DMS 273 (cell line): ENCODE measurements at regions not wholly inside any gene's neighbourhood (a gene's known extent, or its start where the extent isn't known, plus 50 kb on each side); places are given as distances from the start of the nearest gene placed in this dataset.
"Not testable (repeated sequence)": the region's sequence is repeated elsewhere in the genome, so short reads cannot be mapped to it uniquely, and the experiment has no call there.

ENCODE experiments used
- DNase-seq: peaks from one replicate; lab custom pipeline; 2025; ENCODE audit not compliant: unreplicated experiment; lab: John Stamatoyannopoulos, UW

DNA sequence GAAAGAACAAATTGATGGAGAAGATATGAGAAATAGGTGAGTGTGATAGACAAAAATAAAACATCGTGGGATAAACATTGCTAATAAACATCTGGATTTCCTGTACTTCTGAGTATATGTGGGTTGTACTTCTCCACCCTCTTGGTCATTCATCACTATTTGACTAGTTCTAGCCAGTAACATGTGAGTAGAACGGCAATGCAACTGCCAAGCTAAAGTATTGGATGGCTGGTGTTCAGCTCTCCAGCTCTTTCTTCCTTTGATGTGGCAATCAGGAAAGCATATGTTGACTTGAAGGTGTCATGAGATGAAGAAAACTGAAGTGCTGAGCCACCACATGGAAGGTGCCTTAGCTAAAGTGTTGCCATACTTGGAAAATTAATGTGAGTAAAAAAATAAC lies 144.9 kb downstream of the SCG2 start:
- no peak for DNase-seq

GRCh38 chr2:223459328-223459939 lies 142.7 kb downstream of the SCG2 start:
- peak; percentile 67 for DNase-seq

DNA sequence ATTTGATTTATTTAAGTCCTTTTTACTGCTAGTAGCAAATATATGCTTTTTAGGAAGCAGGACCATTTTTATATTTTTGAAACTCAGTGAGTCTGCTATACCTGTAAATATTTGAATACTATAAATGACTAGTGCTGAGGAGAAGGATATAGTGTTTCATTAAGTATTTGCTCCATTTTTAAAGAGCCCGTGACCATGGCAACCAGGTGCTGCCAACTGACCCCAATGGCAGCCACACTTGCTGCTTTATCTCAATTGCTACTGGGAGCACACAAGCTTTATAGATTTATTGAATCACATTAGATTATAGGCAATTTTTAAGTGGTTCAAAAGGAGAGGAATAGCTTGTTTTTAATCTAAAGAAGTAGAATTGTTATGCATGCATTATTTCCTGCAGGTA lies 142.0 kb downstream of the SCG2 start:
- DNase-seq = no peak

GRCh38 chr2:223460774-223461211 lies 141.4 kb downstream of the SCG2 start:
- peak; percentile 12 for DNase-seq

DNA sequence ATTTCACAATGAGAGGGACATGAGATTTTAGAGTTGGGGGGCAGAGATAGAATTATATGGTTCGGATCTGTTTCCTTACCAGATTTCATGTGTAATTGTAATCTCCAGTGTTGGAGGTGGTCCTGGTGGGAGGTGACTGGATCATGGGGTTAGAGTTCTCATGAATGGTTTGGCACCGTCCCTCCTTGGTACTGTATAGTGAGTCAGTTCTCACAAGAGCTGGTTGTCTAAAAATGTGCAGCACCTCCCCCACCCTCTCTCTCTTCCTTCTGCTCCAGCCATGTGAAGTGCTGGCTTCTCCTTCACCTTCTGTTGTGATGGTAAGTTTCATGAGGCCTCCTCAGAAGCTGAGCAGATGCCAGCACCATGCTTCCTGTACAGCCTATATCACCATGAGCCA lies 138.1 kb downstream of the SCG2 start:
- DNase-seq = no peak

- DNase-seq = peak; percentile 12
Measured at GRCh38 chr2:223465793-223466192, 136.4 kb downstream of the SCG2 start.

DNA sequence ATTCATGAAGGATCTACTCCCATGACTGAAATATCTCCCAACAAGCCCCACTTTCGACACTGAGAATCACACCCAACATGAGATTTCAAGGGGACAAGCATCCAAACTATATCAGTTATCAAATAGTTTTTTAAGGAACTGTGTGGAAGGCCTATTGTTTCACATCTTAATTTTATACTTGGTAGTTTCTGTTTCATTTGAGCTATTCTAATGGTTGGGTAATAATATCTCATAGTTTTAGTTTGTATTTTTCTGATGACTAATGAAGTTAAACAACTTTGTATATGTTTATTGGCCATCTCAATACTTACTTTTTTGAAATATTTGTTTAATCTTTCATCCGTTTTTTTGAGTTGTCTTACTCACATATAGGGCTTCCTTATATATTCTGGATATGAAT lies 135.0 kb downstream of the SCG2 start:
- DNase-seq = no peak

- DNase-seq = no peak
Measured at GRCh38 chr2:223469270-223470046, 132.7 kb downstream of the SCG2 start.

DNA sequence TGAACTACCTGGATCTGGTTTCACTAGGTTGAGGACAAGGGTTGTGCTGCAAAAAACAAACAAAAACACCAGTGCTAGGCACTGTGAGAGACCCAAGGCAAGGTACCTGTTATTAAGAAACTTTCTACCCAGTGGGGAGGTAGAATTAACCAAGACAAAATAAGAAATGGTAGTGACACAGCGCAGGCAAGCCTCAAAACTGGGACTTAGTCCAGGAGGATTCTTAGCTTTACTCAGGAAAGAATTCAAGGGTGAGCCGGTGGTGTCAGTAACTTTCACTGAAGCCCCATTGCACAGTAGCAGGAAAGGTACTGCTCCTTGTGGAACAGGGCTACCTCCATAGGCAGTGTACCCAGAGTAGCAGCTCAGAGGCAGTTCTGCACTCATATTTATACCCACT lies 131.6 kb downstream of the SCG2 start:
- DNase-seq = no peak

- DNase-seq = no peak
Measured at GRCh38 chr2:223472771-223473170, 129.4 kb downstream of the SCG2 start.

DNA sequence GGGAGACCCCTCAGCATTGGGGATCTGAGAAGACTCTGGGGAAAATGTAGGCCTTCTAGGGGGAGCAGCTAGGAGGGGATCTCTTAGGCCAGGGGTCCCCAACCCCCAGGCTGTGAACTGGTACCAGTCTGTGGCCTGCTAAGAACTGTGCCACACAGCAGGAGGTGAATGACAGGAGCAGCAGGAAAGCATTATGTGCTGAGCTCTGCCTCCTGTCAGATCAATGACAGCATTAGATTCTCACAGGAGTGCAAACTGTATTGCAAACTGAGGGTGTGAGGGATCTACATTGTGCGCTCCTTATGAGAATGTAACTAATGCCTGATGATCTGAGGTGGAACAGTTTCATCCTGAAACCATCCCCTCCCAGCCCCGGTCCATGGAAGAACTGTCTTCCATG lies 127.3 kb downstream of the SCG2 start:
- no peak for DNase-seq

GRCh38 chr2:223475901-223476300 lies 126.3 kb downstream of the SCG2 start:
- DNase-seq = peak; percentile 2

- DNase-seq = peak; percentile 3
Measured at GRCh38 chr2:223477318-223477717, 124.8 kb downstream of the SCG2 start.

DNA sequence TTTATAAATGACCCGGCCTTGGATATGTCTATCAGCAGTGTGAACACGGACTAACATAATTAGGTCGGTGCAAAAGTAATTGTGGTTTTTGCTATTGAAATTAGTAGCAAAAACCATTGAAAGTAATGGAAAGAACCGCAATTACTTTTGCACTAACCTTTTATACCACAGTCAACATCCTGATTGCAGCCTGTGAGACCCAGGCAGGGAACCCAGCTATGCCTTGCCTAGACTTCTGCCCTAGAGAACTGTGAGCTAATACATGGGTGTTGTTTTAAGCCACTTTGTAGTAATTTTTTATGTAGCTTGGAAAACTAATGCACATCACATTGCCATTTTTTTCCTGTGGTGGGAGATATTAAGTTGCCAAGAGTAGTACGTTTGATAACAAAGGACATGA lies 120.7 kb downstream of the SCG2 start:
- DNase-seq = no peak

DNA sequence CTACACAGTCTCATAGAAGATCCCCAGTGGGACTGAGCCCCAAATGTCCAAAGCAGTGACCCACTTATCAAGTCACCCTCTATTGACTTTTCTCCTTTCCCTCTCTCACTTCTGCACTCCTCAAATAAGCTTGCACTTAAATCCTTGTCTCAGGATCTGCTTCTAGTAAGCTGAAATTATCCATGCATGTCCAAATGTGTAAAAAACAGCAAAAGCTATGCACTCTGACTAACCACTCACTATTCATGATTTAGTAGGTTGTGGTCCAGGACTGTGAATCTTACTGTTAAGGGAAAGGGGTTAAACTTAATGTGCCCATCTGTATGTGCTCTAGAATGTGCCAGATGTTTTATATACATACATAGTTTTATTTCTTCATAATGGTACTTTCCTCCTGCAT lies 115.4 kb downstream of the SCG2 start:
- DNase-seq = no peak

DNA sequence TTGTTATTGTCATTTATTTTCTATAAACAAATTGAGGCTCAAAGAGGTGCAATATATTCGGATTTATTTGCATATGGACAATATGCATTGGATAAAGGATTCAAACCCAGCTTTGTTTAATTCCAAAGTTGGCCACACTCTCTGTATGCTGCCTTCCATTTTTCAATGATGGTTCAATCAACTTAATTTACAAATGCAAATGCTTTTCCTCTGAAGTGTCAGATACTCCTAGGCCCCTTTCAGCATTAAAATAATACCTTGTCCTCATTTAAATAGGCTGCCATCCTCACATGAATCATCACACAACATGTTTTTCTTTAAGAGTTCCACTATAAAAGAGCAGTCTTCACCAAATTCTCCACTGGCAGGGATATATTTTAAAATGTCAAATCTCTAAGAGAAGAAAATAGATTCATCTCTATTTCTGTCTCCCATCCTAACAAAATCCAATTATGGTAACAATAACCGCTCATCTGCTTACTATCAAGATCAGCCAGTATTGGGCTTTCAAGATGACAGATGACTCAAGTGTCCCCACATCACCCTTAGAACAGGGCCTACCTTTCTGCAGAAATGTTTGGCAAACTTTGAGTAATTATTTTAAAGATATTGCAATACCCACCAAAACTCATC lies 114.8 kb downstream of the SCG2 start:
- DNase-seq = no peak

DNA sequence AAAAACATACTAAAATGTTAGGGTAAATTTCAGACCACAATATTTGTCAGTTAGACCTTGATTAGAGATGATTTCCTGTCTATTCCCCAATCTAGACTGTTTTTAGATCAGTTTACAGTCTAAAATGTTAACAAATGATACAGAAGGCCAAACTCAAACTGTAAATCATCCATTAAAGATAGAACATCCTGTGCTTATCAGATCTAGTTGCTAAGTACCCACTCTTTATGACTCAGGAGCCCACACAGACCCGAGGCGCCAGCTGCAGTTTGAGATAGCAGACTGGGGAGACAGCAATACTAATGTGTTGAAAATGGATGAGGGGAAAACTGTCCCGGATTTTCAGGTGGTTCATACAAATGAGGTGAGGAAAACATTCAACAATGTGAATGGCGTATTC lies 113.3 kb downstream of the SCG2 start:
- peak; percentile 62 for DNase-seq

DNA sequence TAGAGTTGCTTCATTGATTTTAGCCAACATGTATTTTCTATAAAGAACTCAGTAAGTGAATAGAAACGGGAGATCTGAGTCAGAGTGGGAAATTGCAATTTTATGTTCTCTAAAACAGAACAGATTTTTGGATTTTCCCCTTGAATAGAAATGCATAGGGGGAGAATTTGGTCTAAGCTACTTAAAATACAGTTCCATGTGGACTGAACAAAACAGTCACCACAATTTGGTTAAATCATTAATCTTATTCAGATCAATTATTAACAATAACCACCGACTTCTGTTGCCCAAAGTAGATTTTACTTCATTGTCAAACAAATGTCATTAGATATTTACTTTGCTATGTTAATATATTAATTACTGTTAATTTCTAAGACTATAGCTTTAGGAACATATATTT lies 107.7 kb downstream of the SCG2 start:
- no peak for DNase-seq

- no peak for DNase-seq
Measured at GRCh38 chr2:223494942-223495341, 107.2 kb downstream of the SCG2 start.

DNA sequence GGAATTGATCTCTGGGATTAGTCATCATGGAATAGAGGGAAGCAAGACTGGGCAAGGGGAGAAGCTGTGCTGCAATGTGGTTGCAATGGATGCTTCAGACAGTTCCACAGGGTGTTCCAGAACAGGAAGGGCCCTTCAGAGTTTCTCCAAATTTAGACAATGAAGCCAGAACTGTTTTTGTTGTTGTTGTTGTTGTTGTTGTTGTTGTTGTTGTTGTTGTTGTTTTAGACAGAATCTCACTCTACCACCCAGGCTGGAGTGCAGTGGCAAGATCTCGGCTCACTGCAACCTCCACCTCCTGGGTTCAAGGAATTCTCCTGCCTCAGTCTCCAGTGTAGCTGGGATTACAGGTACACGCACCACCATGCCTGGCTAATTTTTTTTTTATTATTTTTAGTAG lies 105.3 kb downstream of the SCG2 start:
- DNase-seq = not testable (repeated sequence)

GRCh38 chr2:223500709-223501108 lies 101.5 kb downstream of the SCG2 start:
- DNase-seq = peak; percentile 39

DNA sequence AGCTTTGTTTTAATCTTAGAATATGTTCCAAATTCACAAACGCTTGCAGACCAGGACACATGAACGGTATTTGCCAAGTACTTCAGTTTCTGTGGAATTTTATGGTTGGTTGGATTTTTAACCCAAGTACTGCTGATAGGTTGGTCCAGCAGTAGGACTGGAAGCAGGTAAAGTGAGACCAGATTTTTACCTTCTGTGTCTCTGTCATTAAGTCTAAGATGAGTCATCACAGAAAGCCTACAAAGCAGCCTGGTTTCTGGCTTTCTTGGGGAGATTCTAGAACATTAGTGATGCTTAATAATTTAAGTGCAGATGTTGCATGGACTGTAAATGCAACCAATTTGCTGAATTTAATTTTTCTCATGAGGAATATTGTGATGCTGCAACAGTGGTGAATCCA lies 100.5 kb downstream of the SCG2 start:
- DNase-seq = peak; percentile 6
